ENCODE measurements at regions not wholly inside any gene's neighbourhood (a gene's known extent, or its start where the extent isn't known, plus 50 kb on each side); places are given as distances from the start of the nearest gene placed in this dataset.

- WGBS (ENCODE audit: low lambda C conversion rate, missing lambda C conversion rate), result 92% methylated on average over 1 of the region's 2 CpGs
- no peaks in the 10 kb centered on the region for H3K36me3 ChIP-seq (replicated peaks; ENCODE audit: insufficient read depth, low read depth)
- no peaks in the 10 kb centered on the region for H3K9me2 ChIP-seq (replicated peaks; ENCODE audit: insufficient read depth)
- no peak overlapping the region for H3K4me2 ChIP-seq
- H3K9me3 ChIP-seq (ENCODE audit: low read depth), result no peaks in the 10 kb centered on the region
- H3K4me3 ChIP-seq, result no peak overlapping the region
- no peaks in the 10 kb centered on the region for H3K27me3 ChIP-seq
- TF ChIP-seq EZH2 (IDR thresholded peaks at IDR 0.05; ENCODE audit: borderline replicate concordance) (no peak), EZH2phosphoT487 (IDR thresholded peaks at IDR 0.05; ENCODE audit: low read depth, severe bottlenecking, unreplicated experiment) (no peak), CTCF (IDR thresholded peaks at IDR 0.05; ENCODE audit: poor library complexity) (no peak)
- DNase-seq (ENCODE audit: low spot score), result no peak
- no peaks in the 10 kb centered on the region for H3K79me2 ChIP-seq
- no peaks in the 10 kb centered on the region for H4K20me1 ChIP-seq (ENCODE audit: insufficient read depth, poor library complexity, severe bottlenecking)
- no peak overlapping the region for H2AFZ ChIP-seq
- no peak overlapping the region for H3K27ac ChIP-seq
- H3K4me1 ChIP-seq (ENCODE audit: insufficient read depth), result no peaks in the 10 kb centered on the region
Observed at GRCh38 chr14:96633096-96633495, 130.9 kb downstream of the PAPOLA start.

- no peaks in the 10 kb centered on the region for H3K9me3 ChIP-seq (ENCODE audit: low read depth)
- no peaks in the 10 kb centered on the region for H4K20me1 ChIP-seq (ENCODE audit: insufficient read depth, poor library complexity, severe bottlenecking)
- no peak overlapping the region for H3K4me3 ChIP-seq
- 80% methylated on average over 9 of the region's 9 CpGs for WGBS (ENCODE audit: low lambda C conversion rate, missing lambda C conversion rate)
- no peaks in the 10 kb centered on the region for H3K4me1 ChIP-seq (ENCODE audit: insufficient read depth)
- TF ChIP-seq EZH2phosphoT487 (IDR thresholded peaks at IDR 0.05; ENCODE audit: low read depth, severe bottlenecking, unreplicated experiment), result no peak
- TF ChIP-seq CTCF (IDR thresholded peaks at IDR 0.05; ENCODE audit: poor library complexity), result no peak
- no peak for TF ChIP-seq EZH2 (IDR thresholded peaks at IDR 0.05; ENCODE audit: borderline replicate concordance)
- H3K27ac ChIP-seq, result no peak overlapping the region
- H3K27me3 ChIP-seq, result no peaks in the 10 kb centered on the region
- no peak for DNase-seq (ENCODE audit: low spot score)
- H3K4me2 ChIP-seq, result no peak overlapping the region
- H3K79me2 ChIP-seq, result no peaks in the 10 kb centered on the region
- H2AFZ ChIP-seq, result no peak overlapping the region
- no peaks in the 10 kb centered on the region for H3K36me3 ChIP-seq (replicated peaks; ENCODE audit: insufficient read depth, low read depth)
- no peaks in the 10 kb centered on the region for H3K9me2 ChIP-seq (replicated peaks; ENCODE audit: insufficient read depth)
Observed at GRCh38 chr14:96634481-96634880, 132.3 kb downstream of the PAPOLA start.

- Histone ChIP-seq H3K4me2 (no peak overlapping the region), H3K4me1 (ENCODE audit: insufficient read depth) (no peaks in the 10 kb centered on the region), H3K27me3 (no peaks in the 10 kb centered on the region), H3K27ac (no peak overlapping the region), H3K36me3 (replicated peaks; ENCODE audit: insufficient read depth, low read depth) (no peaks in the 10 kb centered on the region), H3K4me3 (no peak overlapping the region), H4K20me1 (ENCODE audit: insufficient read depth, poor library complexity, severe bottlenecking) (no peaks in the 10 kb centered on the region), H2AFZ (no peak overlapping the region), H3K9me2 (replicated peaks; ENCODE audit: insufficient read depth) (no peaks in the 10 kb centered on the region), H3K9me3 (ENCODE audit: low read depth) (no peaks in the 10 kb centered on the region), H3K79me2 (no peaks in the 10 kb centered on the region)
- WGBS (ENCODE audit: low lambda C conversion rate, missing lambda C conversion rate), result 83% methylated on average over 5 of the region's 5 CpGs
- TF ChIP-seq EZH2phosphoT487 (IDR thresholded peaks at IDR 0.05; ENCODE audit: low read depth, severe bottlenecking, unreplicated experiment), result no peak
- no peak for TF ChIP-seq EZH2 (IDR thresholded peaks at IDR 0.05; ENCODE audit: borderline replicate concordance)
- no peak for TF ChIP-seq CTCF (IDR thresholded peaks at IDR 0.05; ENCODE audit: poor library complexity)
- no peak for DNase-seq (ENCODE audit: low spot score)
Observed at GRCh38 chr14:96634896-96635295, 132.7 kb downstream of the PAPOLA start.

GRCh38 chr14:96635850-96636249, 133.7 kb downstream of the PAPOLA start:
- Histone ChIP-seq H2AFZ (no peak overlapping the region), H3K79me2 (no peaks in the 10 kb centered on the region), H3K9me3 (ENCODE audit: low read depth) (no peaks in the 10 kb centered on the region), H3K4me3 (no peak overlapping the region), H3K27me3 (no peaks in the 10 kb centered on the region), H3K9me2 (replicated peaks; ENCODE audit: insufficient read depth) (no peaks in the 10 kb centered on the region), H3K4me1 (ENCODE audit: insufficient read depth) (no peaks in the 10 kb centered on the region), H3K27ac (no peak overlapping the region), H4K20me1 (ENCODE audit: insufficient read depth, poor library complexity, severe bottlenecking) (no peaks in the 10 kb centered on the region), H3K36me3 (replicated peaks; ENCODE audit: insufficient read depth, low read depth) (no peaks in the 10 kb centered on the region), H3K4me2 (no peak overlapping the region)
- DNase-seq (ENCODE audit: low spot score), result no peak
- TF ChIP-seq CTCF (IDR thresholded peaks at IDR 0.05; ENCODE audit: poor library complexity), result no peak
- TF ChIP-seq EZH2 (IDR thresholded peaks at IDR 0.05; ENCODE audit: borderline replicate concordance), result no peak
- TF ChIP-seq EZH2phosphoT487 (IDR thresholded peaks at IDR 0.05; ENCODE audit: low read depth, severe bottlenecking, unreplicated experiment), result no peak
- WGBS (ENCODE audit: low lambda C conversion rate, missing lambda C conversion rate), result 78% methylated on average over 11 of the region's 11 CpGs

All from hepatocyte (in vitro differentiated cells).